ENCODE measurements at regions not wholly inside any gene's neighbourhood (a gene's known extent, or its start where the extent isn't known, plus 50 kb on each side); places are given as distances from the start of the nearest gene placed in this dataset.

DNA sequence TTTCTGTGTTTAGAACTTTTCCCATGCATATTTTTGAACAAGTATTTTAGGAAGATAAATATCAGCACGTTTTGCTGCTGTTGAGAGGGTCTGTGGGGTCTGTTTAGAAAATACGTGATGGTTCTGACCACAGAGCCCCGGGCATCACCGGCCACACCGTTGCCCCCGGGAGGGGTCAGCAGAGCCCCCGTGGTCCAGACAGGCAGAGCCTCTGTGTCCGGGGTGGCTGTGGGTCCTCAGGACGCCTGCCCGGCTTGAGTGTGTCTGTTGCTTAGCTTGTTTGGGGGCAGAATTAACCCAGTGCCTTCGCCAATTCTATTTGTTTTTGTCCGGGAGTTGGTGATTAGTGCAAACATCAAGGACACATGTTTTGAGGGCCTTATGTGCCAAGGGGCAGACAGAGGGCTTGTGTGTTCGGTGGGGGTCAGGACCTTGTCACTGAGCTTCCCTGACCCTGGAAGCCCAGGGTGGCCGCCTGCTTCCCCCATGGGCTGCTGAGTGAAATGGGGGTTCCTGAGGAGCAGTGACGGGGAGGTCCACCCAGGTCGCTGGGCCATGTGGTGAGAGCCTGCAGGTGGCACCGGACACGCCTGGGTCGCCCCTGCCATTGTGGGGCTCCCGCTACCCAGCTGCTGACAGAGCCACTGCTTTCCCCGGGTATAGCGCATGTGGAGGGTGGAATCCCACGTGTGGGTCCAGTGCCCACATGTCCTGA lies 122.2 kb downstream of the SIK1 start:
- DNase-seq (ENCODE audit: low read depth in 4 of 4, low spot score in 1 of 4): no peak

DNA sequence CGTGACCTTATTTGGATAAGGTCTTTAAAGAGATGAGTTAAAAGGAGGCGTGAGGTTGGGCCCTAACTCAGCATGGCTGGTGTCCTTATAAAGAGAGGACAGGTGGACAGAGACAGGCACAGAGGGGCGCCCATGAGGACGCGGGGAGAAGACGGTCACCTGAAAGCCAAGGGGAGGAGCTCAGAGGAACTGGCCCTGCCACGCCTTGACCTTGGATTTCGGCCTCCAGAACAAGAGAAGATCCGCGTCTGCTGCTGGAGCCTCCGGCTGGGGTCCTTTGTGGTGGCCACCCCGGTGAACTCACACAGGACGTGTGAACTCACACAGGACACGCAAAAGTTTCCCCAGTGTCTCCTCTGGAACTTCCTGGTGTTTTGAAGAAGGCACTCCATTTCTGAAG lies 122.7 kb downstream of the SIK1 start:
- DNase-seq (ENCODE audit: low read depth in 4 of 4, low spot score in 1 of 4): no peak

GRCh38 chr21:43303275-43304178 lies 123.4 kb downstream of the SIK1 start:
- DNase-seq (ENCODE audit: low read depth in 4 of 4, low spot score in 1 of 4): no peak

DNA sequence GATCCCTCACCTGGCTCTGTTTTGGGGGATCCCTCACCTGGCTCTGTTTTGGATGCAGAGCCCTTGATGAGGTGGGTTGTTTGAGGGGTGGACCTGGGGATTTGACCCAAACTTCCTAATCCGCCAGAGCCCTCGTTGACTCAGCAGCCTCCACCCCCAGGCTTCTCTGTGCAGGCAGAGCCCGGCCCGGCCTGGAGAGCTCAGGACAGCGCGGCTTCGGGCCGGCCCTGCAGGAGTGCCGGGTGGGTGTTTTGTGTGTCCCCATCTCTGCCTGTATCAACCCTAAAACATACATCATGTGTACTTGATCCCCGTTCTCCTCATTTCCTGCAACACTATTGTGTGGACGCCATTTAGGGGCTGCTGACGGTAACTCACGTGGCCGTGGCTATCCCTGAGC lies 124.2 kb downstream of the SIK1 start:
- no peak for DNase-seq (ENCODE audit: low read depth in 4 of 4, low spot score in 1 of 4)

DNA sequence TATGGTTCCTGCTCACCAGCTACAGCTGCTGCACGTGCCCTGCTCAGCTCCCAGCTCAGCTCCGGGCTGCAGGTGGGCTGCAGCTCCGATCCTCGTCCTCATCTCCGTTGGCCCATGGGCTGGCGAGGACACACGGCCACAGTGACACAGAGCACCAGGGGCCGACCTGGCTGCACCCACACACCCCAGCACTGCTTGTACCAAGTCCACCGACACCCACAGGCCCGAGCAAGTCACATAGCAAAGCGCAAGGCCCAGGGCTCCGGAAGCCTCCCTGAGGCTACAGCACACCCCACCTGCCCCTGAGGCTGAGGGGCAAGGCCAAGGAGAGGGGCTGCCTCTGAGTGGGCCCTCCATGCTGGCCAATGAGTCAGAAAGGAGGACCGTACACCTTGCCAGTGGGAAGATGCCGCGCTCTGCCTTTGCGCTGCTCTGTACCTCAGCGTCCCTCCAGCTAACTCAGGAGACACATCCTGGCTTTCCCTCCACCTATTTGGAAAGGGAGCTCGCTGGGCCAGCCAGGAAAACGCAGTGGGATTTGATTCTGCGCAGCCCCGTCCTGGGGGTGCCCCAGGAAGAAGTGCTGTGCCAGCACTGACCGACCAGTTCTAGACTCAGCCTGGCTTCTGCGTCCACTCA lies 124.8 kb downstream of the SIK1 start:
- no peak for DNase-seq (ENCODE audit: low read depth in 4 of 4, low spot score in 1 of 4)

GRCh38 chr21:43301409-43302061 lies 125.4 kb downstream of the SIK1 start:
- no peak for DNase-seq (ENCODE audit: low read depth in 4 of 4, low spot score in 1 of 4)

DNA sequence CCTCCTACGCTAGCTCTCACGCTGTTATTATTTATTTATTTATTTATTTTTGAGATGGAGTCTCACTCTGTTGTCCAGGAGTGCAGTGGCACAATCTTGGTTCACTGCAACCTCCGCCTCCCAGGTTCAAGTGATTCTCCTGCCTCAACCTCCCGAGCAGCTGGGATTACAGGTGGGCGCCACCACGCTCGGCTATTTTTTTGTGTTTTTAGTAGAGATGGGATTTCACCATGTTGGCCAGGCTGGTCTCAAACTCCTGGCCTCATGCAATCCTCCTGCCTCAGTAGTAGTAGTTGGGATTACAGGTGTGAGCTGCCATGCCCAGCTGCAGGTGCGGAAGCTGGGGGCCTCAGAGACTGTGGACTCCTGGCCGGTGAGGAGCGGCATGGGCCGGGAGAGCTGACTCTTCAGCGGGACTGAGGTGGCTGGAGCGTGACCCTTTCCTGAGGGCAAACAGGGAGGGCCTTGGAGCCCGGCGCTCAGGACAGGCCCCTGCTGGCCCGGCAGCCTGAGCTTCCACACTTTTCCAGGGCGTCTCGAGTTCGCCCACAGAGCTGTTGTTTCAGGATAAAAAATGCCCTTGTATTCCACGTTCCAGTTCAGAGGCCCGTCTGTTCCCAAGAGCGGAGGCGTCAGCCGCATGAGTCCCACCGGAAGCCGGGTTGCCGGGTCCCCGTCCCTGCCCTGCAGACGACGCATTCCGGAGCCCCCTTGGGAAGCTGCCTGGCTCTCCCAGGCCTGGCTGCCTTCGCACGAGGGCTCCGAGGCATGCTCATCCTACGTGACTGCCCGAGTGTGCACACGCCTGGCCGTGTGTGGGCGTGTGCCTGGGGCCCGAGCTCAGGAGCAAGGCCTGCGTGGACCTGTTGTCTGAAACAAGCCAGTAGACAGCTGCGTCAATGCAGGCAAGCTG lies 126.2 kb downstream of the SIK1 start:
- no peak for DNase-seq (ENCODE audit: low read depth in 4 of 4, low spot score in 1 of 4)

DNA sequence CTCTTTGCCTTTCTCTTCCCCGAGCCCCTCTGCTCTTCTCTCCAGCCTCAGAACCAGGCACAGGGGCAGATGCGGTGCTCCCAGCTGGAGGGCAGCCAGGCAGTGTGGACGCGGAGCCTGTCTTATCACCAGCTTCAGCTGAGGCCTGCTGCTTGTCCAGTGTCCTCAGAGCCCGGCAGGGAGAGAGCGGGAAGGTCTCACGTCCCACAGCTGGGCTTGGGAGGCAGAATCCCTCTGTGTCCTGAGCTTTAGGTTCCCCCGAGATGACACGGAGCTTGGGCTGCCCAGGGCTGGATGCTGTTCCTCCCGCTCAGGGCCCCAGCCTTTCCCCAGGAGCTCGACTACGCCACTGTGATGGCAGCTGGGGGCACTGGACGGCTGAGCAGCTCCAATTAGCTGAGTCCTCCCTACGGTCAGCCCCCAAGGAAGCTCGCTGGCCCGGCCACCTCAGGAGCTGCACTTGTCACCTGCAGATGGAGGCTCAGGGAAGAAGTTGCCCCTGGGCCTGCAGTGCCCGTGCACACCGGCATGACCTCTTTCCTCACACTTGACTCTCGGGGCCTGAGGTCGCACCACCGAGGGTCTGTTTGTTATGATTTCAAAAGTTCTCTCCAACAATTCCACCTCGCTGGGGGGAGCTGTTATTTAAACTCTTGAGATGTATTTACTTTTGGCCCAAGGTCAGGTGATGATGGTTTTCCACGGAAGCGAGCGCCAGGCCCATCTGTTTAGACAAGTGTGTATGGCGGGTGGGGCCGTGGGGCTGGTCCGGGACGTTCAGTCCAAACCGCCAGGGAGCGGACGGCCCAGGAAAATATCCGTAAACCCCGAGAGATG lies 127.3 kb downstream of the SIK1 start:
- no peak for DNase-seq (ENCODE audit: low read depth in 4 of 4, low spot score in 1 of 4)

DNA sequence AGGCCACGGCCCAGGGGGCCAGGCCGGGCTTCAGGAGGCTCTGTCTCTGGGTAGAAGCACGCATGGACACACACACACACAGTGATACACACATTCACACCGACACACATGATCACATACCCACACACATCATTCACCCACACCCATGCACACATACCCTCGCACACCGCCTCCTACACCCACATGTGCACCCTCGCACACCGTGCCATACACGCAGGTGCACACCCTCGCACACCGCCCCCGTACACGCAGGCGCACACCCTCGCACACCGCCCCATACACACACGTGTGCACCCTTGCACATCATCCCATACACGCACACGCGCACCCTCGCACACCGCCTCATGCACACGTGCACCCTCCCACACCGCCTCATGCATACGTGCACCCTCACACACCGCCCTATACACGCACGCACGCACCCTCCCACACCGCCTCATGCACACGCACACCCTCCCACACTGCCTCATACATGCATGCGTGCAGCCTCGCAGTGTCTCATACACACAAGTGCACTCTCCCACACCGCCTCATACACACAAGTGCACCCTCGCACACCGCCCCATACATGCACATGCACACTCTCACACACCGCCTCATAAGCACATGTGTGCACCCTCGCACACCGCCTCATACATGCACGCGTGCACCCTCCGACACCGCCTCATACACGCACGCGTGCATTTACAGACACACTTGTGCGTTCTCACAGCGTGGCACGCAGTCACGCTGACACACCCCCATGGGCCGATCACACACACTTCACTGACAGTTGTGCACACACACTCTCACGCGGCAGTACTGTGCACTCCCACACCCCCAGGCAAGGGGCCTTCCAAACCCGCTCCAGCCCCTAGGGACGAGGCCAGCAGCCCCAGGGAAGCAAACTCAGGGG lies 128.1 kb downstream of the SIK1 start:
- no peak for DNase-seq (ENCODE audit: low read depth in 4 of 4, low spot score in 1 of 4)

- DNase-seq (ENCODE audit: low read depth in 4 of 4, low spot score in 1 of 4): no peak
Observed at GRCh38 chr21:43297989-43298388, 128.9 kb downstream of the SIK1 start.

DNA sequence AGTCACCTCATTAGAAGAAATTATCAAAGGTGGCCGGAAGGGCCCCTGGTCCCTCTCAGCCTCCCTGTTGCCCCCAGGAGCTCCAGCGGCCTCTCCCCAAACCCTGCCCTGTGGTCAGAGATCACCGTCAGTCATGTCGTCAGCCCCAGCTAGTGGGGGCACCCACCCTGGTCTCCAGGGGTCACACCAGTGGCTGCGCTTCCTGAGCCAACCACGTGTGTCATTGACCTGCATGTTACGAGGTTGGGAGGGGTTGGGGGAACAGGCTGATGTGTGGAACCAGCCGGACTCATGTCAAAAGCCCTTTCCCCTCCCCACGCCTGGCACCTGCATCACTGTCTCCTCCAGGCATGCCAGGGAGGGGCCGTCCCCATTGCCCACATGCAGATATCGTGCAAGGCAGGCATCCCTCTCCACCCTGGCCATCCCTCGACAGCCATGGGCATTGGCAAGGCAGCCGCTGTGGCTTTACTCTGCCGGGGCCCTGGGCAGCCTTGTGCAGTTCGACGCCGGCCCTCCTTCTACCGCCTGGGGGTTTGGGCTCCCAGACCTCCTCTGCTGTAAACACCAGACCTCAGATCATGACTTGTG lies 128.7 kb downstream of the CRYAA start:
- DNase-seq (ENCODE audit: low read depth in 4 of 4, low spot score in 1 of 4): no peak

DNA sequence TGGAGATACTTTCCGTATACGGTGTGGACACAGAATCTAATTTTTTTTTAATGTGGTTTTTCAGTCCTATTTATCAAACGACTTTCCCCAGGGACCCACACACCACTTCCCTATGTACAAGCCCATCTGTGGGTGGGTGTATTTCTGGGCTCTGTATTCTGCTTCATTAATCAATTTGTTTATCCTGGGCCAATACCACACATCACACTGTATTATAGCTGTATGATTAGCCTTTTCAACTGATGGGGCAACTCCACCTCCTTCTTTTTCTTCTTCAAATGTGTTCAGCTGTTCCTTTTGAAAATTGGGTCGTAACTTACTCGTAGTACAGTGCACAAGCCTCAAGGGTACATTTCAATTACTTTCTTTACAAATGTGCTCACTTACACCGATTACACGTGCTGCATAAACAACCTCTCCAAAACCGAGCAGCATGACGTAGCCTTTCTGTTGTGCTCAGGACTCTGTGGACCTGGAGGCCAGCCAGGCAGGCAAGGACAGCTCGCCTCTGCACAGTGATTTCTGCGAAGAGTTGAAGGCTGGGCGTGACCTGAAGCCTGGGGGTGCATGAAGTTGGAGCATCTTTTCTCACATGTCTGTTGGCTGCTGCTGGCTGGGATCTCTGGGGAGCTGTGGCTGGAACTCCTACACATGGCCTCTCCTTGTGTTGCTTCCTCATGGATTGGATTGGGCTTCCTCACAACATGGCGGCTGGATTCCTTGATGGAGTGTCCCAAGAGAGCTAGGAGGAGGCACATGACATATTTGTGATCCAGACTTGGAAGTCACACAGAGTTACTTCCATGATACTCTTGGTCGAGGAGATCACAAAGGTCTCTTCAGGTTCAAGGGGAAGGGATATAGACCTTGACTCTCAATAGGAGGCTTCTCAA lies 126.5 kb downstream of the CRYAA start:
- DNase-seq (ENCODE audit: low read depth in 4 of 4, low spot score in 1 of 4): no peak

DNA sequence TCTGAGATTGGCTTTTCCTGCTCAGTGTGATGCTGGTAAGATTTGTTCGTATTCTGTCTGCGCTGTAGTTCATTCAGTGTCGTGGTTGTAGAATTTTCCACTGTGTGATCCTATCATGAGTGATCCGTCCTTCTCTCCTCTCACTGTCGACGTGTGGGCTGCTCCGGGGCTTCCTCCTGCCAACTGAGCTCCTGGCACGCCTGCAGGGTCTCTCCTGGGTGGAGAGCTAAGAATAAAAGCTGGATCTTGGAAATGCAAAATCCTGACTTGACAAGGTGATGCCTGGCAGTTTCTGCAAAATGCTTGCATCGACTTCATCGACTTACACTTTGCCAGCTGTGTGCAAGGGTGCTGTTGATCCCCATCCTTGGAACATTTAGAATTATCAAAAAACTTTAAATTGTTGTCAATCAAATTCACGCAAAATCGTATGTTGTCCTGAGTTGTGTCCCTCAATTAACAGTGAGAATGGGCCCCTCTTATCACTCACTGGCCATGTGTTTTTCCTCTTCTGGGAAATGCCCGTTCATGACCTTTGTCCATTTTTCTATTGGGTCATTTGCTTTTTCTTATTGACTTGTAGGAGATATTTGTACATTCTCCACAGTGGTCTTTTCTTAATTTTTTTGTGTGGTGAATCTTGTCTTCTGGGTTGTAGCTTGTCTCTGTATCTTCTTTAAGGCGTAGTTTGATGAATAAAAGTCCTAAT lies 125.5 kb downstream of the CRYAA start:
- DNase-seq (ENCODE audit: low read depth in 4 of 4, low spot score in 1 of 4): no peak

GRCh38 chr21:43292866-43293142 lies 124.0 kb downstream of the CRYAA start:
- DNase-seq (ENCODE audit: low read depth in 4 of 4, low spot score in 1 of 4): no peak

GRCh38 chr21:43292041-43292865 lies 123.4 kb downstream of the CRYAA start:
- no peak for DNase-seq (ENCODE audit: low read depth in 4 of 4, low spot score in 1 of 4)

Data from stimulated activated CD4-positive, alpha-beta T cell treated with anti-CD3 and anti-CD28 coated beads, Interleukin-1b, Interleukin-23, amount 100 ng/mL, for 24 hours (primary cell).